Posterior cingulate gyrus (tissue), 11 donors: ENCODE measurements at regions not wholly inside any gene's neighbourhood (a gene's known extent, or its start where the extent isn't known, plus 50 kb on each side); places are given as distances from the start of the nearest gene placed in this dataset.

Experiments used
- DNase-seq, 10 donors: peaks; one replicate each; pipeline versions ENCODE4 v3.0.0 to v3.0.0-alpha.2; 2020 to 2021; ENCODE audit warnings: mixed read lengths in 3 of 10
- intact Hi-C: fragments of 100-400 bp; cut with DNase I; formaldehyde crosslinking; loops from one replicate; pipeline ENCODE4 v1.15.1; 2023

DNA sequence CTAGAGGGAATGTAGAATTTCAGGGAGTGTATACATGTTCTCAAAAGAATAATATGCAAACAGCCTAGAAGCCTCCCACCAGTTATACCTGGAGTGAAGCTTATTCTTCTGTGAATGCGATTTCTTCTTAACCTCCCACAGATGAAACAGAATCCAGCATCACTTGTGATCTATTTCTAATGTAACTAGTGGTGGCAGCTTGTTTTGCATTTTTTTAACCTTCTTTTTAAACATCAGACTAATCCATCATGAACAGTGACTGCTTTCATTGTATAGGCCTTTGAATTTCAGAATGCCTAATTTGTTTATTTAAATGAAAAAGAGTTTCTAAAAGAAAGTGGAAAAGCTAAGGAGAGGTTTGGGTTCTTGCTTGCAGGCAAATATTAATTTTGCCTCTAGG, 85.7 kb upstream of the EPHA4 start:
- DNase-seq: no peak
- intact Hi-C loops: no loop called here

DNA sequence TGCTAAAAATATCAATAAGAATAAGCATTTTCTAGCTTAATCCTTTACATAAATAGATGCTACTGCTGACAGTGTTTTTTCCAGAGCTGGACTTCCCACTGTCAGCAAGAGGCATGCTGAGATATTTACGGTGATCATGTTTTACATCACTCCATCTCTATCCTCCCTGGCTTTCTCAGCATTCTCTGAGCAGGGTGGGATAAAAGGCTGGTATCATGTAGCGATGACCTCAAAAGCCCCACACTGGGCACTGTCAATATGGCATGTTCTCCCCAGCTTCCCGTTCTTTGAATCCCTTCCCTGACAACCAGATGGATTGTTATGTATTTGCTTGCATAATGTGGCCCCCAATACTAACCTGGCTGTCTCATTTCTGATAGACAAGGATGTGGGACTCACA, 83.2 kb upstream of the EPHA4 start:
- DNase-seq: no peak
- intact Hi-C loops: no loop called here

DNA sequence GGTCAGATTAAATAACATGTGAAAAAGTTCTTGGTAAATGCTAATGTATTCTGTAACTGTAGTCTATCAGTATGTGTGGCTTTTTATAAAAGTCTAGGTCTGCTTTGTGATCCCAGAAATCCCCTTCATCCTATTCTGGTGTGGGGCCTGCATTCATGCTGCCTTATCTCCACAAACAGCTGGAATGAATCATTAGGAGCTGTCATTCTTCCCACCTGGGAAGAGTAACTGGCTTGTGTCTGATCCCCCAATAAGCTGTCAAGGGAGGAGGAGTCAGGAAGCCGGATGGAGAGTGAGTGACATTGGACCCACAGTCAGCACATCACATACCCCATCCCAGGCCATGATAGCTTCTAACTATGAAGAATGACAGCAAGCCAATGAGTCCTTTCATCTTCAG, 81.1 kb upstream of the EPHA4 start:
- intact Hi-C loops: no loop called here
- DNase-seq: no peak

DNA sequence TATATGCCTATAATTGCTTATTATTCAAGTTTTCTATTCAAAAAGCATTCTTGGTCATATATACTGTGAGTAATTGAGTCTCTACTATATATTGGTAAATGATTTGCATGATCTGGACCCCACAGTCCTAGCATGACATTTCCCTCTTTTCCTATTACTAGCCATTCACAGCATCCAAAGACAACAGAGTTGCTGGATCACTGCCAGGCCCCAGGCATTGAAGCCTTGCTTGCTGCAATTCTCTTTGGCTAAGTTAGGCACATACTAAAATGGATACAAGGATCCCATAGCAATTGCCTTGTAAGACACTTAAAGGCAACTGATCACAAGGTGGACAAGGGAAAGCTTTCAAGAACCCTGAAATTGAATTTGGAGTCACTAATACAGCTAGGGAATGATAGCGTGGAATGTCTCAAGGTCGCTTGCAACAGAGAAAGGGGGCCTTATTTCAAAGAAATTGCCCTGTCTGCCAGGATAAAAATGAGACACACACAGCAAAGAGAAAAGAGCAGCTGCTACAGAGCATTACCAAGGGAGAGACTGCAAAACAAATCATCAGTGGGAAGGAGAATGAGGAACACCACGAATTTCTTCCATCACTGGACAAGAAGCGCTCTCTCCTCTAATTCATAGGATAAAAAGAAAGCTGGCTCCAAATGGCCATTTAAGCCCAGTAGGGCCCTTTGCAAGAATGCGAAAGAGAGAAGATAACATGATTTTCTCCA, 77.1 kb upstream of the EPHA4 start:
- peak; percentile 13 to 86 (median 46) for DNase-seq
- intact Hi-C loops: no loop called here

DNA sequence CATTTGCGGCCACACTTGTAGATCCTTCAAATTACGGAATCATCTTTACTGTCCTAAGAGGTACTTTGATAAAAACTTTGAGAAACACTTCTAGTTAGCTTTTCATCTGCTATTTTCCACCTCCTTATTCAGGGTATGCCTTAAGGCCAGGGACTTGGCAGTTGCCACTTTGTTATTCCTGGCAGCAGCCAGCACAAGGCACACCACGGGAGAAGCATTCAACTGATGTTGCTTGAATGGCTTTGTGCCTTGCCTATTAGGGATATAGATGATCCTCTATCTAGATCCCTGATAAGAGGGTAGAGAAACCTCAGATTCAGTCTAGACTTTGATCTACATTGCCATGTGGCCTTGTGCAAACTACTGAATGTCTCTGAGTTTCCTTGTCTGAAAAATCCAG, 70.3 kb upstream of the EPHA4 start:
- intact Hi-C loops: no loop called here
- no peak for DNase-seq

DNA sequence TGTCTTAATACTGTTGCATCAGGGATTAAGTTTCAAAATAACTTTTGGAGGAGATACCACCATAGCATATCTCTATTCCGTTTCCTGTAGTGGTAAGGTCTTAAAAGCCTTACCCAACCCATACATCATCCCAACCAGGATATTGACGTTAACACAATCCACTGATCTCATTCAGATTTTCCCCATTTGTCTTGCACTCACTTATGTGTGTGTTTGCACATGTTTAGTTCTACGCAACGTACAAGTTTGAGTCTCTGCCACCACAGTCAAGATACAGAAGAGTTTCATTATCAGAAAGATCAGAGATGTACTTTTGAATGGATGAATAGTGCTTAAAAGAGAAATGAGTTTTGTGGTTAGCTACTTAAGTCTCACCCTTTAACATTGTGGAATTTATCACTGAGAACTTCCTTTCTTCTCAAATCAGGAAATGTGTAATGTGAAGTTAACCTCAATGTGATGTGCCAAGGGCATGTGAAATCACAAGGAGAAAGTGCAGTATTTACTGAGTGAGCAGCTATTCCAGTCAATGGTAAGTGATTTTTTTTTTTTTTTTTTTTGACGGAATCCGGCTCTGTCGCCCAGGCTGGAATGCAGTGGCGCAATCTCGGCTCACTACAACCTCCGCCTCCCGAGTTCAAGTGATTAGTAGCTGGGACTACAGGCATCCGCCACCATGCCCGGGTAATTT, 69.2 kb upstream of the EPHA4 start:
- no peak for DNase-seq
- intact Hi-C loops: no loop called here

DNA sequence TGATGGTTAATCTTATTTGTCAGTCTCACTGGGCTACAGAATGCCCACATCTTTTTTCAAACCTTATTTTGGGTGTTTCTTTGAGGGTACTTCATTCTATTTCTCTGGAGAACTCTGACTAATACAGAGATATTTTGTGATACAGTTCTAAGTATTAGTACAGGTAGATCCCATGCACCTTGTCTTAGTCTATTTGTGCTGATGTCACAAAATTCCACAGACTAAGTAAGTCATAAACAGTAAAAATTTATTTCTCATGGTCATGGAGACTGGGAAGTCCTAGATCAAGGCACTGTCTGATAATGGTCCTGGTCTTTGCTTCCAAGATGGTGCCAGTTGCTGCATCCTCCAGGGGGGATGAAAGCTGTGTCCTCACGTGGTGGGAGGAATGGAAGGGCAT, 68.6 kb upstream of the EPHA4 start:
- DNase-seq: no peak
- intact Hi-C loops: no loop called here

DNA sequence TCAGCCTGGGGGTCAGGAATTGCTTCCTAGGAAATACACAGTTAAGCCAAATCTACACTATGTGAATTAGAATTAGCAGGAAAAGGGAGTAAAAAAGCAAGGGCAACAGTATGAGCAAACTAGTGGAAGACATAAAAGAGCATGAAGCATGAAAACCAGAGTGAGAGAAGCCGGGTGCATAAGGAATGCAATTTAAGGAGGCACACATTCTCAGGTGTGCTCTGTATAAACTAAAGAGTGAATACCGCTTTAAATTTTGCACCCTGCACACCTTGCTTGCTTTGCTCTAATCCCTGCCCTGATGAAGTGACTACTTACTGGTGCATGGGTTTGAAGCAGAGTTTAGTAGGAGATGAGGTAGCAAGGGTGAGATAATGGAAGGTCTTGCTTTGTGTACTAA, 65.7 kb upstream of the EPHA4 start:
- intact Hi-C loops: no loop called here
- DNase-seq: no peak

DNA sequence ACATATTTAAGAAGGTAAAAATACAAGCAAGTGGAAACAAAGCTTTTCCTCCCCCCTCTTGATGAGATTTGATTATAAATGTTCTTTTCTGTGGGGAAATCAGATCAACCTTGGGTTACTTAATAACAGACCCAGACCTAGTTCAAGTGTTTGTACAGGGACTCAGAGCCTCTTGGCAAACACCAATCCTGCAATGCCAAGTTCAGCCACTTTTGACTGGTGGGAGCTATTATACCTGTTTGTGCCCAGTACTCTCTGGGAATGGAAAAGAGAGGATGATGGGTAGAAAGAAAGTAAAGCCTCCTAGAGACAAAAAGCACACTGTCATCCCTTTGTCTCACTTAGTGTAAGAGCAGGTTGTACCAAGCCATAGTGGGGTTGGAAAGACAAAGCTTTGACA, 63.8 kb upstream of the EPHA4 start:
- intact Hi-C loops: no loop called here
- no peak for DNase-seq

DNA sequence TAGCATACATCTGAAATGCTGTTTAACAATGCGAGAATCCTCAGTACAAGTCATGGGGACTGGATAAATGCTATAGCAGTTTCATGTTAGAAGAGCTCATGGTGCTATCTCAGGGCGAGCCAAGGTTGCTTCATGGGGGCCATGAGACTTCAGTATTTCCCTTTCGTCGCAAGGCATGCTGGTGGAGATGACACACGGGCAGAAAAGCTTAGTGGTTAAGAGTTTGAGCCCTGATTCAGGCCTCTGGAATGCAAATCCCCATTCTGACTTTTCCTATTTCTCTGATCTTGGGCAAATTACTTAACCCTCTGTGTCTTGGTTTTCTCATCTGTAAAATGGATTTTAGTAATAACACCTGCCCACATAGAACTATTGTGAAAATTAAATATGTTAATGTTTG, 57.4 kb upstream of the EPHA4 start:
- intact Hi-C loops: no loop called here
- DNase-seq: no peak

DNA sequence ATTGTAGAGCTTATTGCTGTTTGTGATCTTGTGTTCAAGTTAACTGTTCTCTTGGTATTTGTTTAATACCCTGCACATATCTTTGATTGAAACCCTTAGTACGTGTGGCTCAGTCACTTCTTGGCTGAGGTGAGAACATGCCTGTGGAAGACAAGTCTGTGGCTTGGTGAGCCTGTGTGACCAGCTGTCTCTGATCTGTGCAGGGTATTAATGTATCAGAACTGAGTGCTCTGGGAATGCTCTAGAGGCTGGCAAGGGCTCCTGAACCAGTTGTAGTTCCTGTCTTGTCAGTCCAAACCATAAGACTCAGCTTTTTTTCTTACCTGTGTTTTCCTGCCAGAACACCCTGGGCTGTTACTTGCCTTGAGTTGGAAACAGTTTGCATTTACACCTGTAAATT, 52.4 kb upstream of the EPHA4 start:
- no peak for DNase-seq
- intact Hi-C loops: no loop called here
